Hepatocyte (in vitro differentiated cells): ENCODE measurements at regions not wholly inside any gene's neighbourhood (a gene's known extent, or its start where the extent isn't known, plus 50 kb on each side); places are given as distances from the start of the nearest gene placed in this dataset.

ENCODE experiments used
- DNase-seq: peaks from one replicate; pipeline ENCODE4 v3.0.0-alpha.2; 2016; ENCODE audit warnings: low spot score
- H2AFZ ChIP-seq: fragments of 200-600 bp; sonication (generic); 2 replicates; pipeline ENCODE4 v1.6.0; 2016; ENCODE audit warnings: antibody characterized with exemption, mild to moderate bottlenecking
- H3K27ac ChIP-seq: fragments of 200-600 bp; sonication (generic); 2 replicates; pipeline ENCODE4 v1.5.1; 2016; ENCODE audit warnings: mild to moderate bottlenecking
- H3K27me3 ChIP-seq: fragments of 200-600 bp; sonication (generic); 2 replicates; pipeline ENCODE4 v1.6.1; 2016
- H3K36me3 ChIP-seq: fragments of 200-600 bp; sonication (generic); replicated peaks from 2 replicates; pipeline ENCODE4 v1.5.1; 2016; ENCODE audit warnings: low read depth; ENCODE audit not compliant: insufficient read depth
- H3K4me1 ChIP-seq: fragments of 200-600 bp; sonication (generic); 2 replicates; pipeline ENCODE4 v1.5.1; 2016; ENCODE audit warnings: mild to moderate bottlenecking, moderate library complexity; ENCODE audit not compliant: insufficient read depth
- H3K4me2 ChIP-seq: fragments of 200-600 bp; sonication (generic); 2 replicates; pipeline ENCODE4 v1.6.0; 2016
- H3K4me3 ChIP-seq: fragments of 200-600 bp; sonication (generic); 2 replicates; pipeline ENCODE4 v1.5.1; 2016; ENCODE audit warnings: mild to moderate bottlenecking
- H3K79me2 ChIP-seq: fragments of 200-600 bp; sonication (generic); 2 replicates; pipeline ENCODE4 v1.6.0; 2017; ENCODE audit warnings: mild to moderate bottlenecking
- H3K9me2 ChIP-seq: fragments of 200-600 bp; sonication (generic); replicated peaks from 2 replicates; pipeline ENCODE4 v1.6.0; 2017; ENCODE audit warnings: mild to moderate bottlenecking; ENCODE audit not compliant: insufficient read depth
- H3K9me3 ChIP-seq: fragments of 200-600 bp; sonication (generic); 2 replicates; pipeline ENCODE4 v1.5.1; 2016; ENCODE audit warnings: low read depth, mild to moderate bottlenecking
- H4K20me1 ChIP-seq: fragments of 200-600 bp; sonication (generic); 2 replicates; pipeline ENCODE4 v1.6.0; 2016; ENCODE audit warnings: mild to moderate bottlenecking; ENCODE audit not compliant: insufficient read depth, poor library complexity, severe bottlenecking
- CTCF ChIP-seq: fragments of 200-600 bp; sonication (generic); IDR thresholded peaks from 2 replicates; pipeline ENCODE4 v1.5.1; 2016; ENCODE audit warnings: antibody characterized with exemption, mild to moderate bottlenecking; ENCODE audit not compliant: poor library complexity
- EZH2 ChIP-seq: fragments of 200-600 bp; sonication (generic); IDR thresholded peaks from 2 replicates; pipeline ENCODE4 v1.6.1; 2016; ENCODE audit warnings: antibody characterized with exemption, mild to moderate bottlenecking, borderline replicate concordance
- EZH2phosphoT487 ChIP-seq: fragments of 200-600 bp; sonication (generic); IDR thresholded peaks from one replicate; pipeline ENCODE4 v1.6.1; 2018; ENCODE audit warnings: antibody characterized with exemption, mild to moderate bottlenecking, low read depth, moderate library complexity; ENCODE audit not compliant: unreplicated experiment, severe bottlenecking
- WGBS: methylation state at CpG from one replicate; pipeline ENCODE4 v1.1.6; 2016; ENCODE audit warnings: low lambda C conversion rate; ENCODE audit errors: missing lambda C conversion rate; 5-methylcytosine and 5-hydroxymethylcytosine counted together

- no peaks in the 10 kb centered on the region for H3K79me2 ChIP-seq
- no peak overlapping the region for H2AFZ ChIP-seq
- H3K4me1 ChIP-seq = peaks cover 17% of the 10 kb centered on the region
- no peaks in the 10 kb centered on the region for H3K9me3 ChIP-seq
- no peak for DNase-seq
- H3K27ac ChIP-seq = no peak overlapping the region
- H4K20me1 ChIP-seq = no peaks in the 10 kb centered on the region
- no peak for TF ChIP-seq EZH2phosphoT487
- no peak for TF ChIP-seq EZH2
- no peak for TF ChIP-seq CTCF
- no peak overlapping the region for H3K4me3 ChIP-seq
- 54% methylated on average over 5 of the region's 5 CpGs for WGBS
- H3K27me3 ChIP-seq = no peaks in the 10 kb centered on the region
- no peaks in the 10 kb centered on the region for H3K9me2 ChIP-seq
- no peaks in the 10 kb centered on the region for H3K36me3 ChIP-seq
- no peak overlapping the region for H3K4me2 ChIP-seq
Measured at GRCh38 chr18:75658330-75658729, 230.8 kb upstream of the SMIM21 start.

- no peak for DNase-seq
- WGBS = 81% methylated on average over 6 of the region's 6 CpGs
Measured at GRCh38 chr18:75656563-75657247, 229.2 kb upstream of the SMIM21 start.

GRCh38 chr18:75656035-75656434 is 228.5 kb upstream of the SMIM21 start:
- Histone ChIP-seq H2AFZ (no peak overlapping the region), H3K4me2 (no peak overlapping the region), H3K9me3 (no peaks in the 10 kb centered on the region), H3K9me2 (no peaks in the 10 kb centered on the region), H3K4me3 (no peak overlapping the region), H3K36me3 (no peaks in the 10 kb centered on the region), H3K79me2 (no peaks in the 10 kb centered on the region), H3K4me1 (peaks cover 17% of the 10 kb centered on the region), H4K20me1 (no peaks in the 10 kb centered on the region), H3K27me3 (no peaks in the 10 kb centered on the region), H3K27ac (peak overlapping the region; percentile 54)
- no peak for DNase-seq
- WGBS = 64% methylated on average over 7 of the region's 7 CpGs
- TF ChIP-seq CTCF = no peak

More at GRCh38 chr18:75656563-75657247, 229.2 kb upstream of the SMIM21 start:
- no peaks in the 10 kb centered on the region for H3K36me3 ChIP-seq
- H3K4me3 ChIP-seq = no peak overlapping the region
- peaks cover 17% of the 10 kb centered on the region for H3K4me1 ChIP-seq
- H3K4me2 ChIP-seq = no peak overlapping the region
- no peak overlapping the region for H2AFZ ChIP-seq
- H3K9me2 ChIP-seq = no peaks in the 10 kb centered on the region
- H3K9me3 ChIP-seq = no peaks in the 10 kb centered on the region
- H4K20me1 ChIP-seq = no peaks in the 10 kb centered on the region
- no peaks in the 10 kb centered on the region for H3K79me2 ChIP-seq
- H3K27ac ChIP-seq = no peak overlapping the region
- H3K27me3 ChIP-seq = no peaks in the 10 kb centered on the region
- no peak for TF ChIP-seq CTCF
- TF ChIP-seq EZH2phosphoT487 = no peak
- no peak for TF ChIP-seq EZH2
